ENCODE measurements at regions not wholly inside any gene's neighbourhood (a gene's known extent, or its start where the extent isn't known, plus 50 kb on each side); places are given as distances from the start of the nearest gene placed in this dataset.

GRCh38 chr13:30370916-30371521 is 51.3 kb upstream of the UBE2L5 start:
- no peak overlapping the region for H3K4me3 ChIP-seq (ENCODE audit: low read depth, low read length)
- no peak for TF ChIP-seq CTCF (IDR thresholded peaks at IDR 0.05)
- no peak overlapping the region for H3K4me2 ChIP-seq (ENCODE audit: low read length)
- no peaks in the 10 kb centered on the region for H3K27me3 ChIP-seq (ENCODE audit: control insufficient read depth, insufficient read depth, low read length)
- H2AFZ ChIP-seq, result no peak overlapping the region
- no peaks in the 10 kb centered on the region for H3K36me3 ChIP-seq (ENCODE audit: control insufficient read depth, insufficient read depth, low read length)
- H3K27ac ChIP-seq, result no peak overlapping the region
- no peak overlapping the region for H3K9ac ChIP-seq
- H3K9me3 ChIP-seq (ENCODE audit: control insufficient read depth, low read length), result no peaks in the 10 kb centered on the region
- no peaks in the 10 kb centered on the region for H3K79me2 ChIP-seq
- H3K4me1 ChIP-seq, result no peaks in the 10 kb centered on the region

GRCh38 chr13:30371649-30372265 is 50.5 kb upstream of the UBE2L5 start:
- Histone ChIP-seq H3K9ac (no peak overlapping the region), H3K9me3 (ENCODE audit: control insufficient read depth, low read length) (no peaks in the 10 kb centered on the region), H3K4me3 (ENCODE audit: low read depth, low read length) (no peak overlapping the region), H3K27me3 (ENCODE audit: control insufficient read depth, insufficient read depth, low read length) (no peaks in the 10 kb centered on the region), H3K4me1 (no peaks in the 10 kb centered on the region), H3K36me3 (ENCODE audit: control insufficient read depth, insufficient read depth, low read length) (no peaks in the 10 kb centered on the region), H2AFZ (no peak overlapping the region), H3K4me2 (ENCODE audit: low read length) (no peak overlapping the region), H3K79me2 (no peaks in the 10 kb centered on the region), H3K27ac (no peak overlapping the region)
- no peak for TF ChIP-seq CTCF (IDR thresholded peaks at IDR 0.05)

Measured in parathyroid adenoma (tissue), 2 donors.